Smooth muscle cell (in vitro differentiated cells): ENCODE measurements at regions not wholly inside any gene's neighbourhood (a gene's known extent, or its start where the extent isn't known, plus 50 kb on each side); places are given as distances from the start of the nearest gene placed in this dataset.
"Not testable (repeated sequence)": the region's sequence is repeated elsewhere in the genome, so short reads cannot be mapped to it uniquely, and the experiment has no call there.

Experiments
- DNase-seq: peaks from one replicate; lab custom pipeline; 2025; ENCODE audit not compliant: unreplicated experiment; lab: John Stamatoyannopoulos, UW
- H2AFZ ChIP-seq: fragments of 200-600 bp; sonication (generic); 2 replicates; pipeline ENCODE4 v1.6.0; 2016; ENCODE audit warnings: antibody characterized with exemption, low read depth, mild to moderate bottlenecking
- H3F3A ChIP-seq: fragments of 200-600 bp; sonication (generic); 2 replicates; pipeline ENCODE4 v1.6.0; 2017; ENCODE audit warnings: antibody characterized with exemption, low read depth
- H3K27ac ChIP-seq: fragments of 200-600 bp; sonication (generic); 2 replicates; pipeline ENCODE4 v1.5.1; 2016; ENCODE audit warnings: low read depth, mild to moderate bottlenecking
- H3K27me3 ChIP-seq: fragments of 200-600 bp; sonication (generic); 2 replicates; pipeline ENCODE4 v1.6.1; 2016; ENCODE audit warnings: low read depth, mild to moderate bottlenecking
- H3K36me3 ChIP-seq: fragments of 200-600 bp; sonication (generic); 2 replicates; pipeline ENCODE4 v1.5.1; 2016; ENCODE audit warnings: low read depth
- H3K4me1 ChIP-seq: fragments of 200-600 bp; sonication (generic); 2 replicates; pipeline ENCODE4 v1.5.1; 2016; ENCODE audit warnings: low read depth
- H3K4me2 ChIP-seq: fragments of 200-600 bp; sonication (generic); 2 replicates; pipeline ENCODE4 v1.6.0; 2016; ENCODE audit warnings: mild to moderate bottlenecking
- H3K4me3 ChIP-seq: fragments of 200-600 bp; sonication (generic); 2 replicates; pipeline ENCODE4 v1.5.1; 2016; ENCODE audit warnings: mild to moderate bottlenecking
- H3K79me2 ChIP-seq: fragments of 200-600 bp; sonication (generic); 2 replicates; pipeline ENCODE4 v1.6.0; 2016; ENCODE audit warnings: low read depth, mild to moderate bottlenecking
- H3K9ac ChIP-seq: fragments of 200-600 bp; sonication (generic); 2 replicates; pipeline ENCODE4 v1.6.0; 2016; ENCODE audit warnings: low read depth
- H3K9me3 ChIP-seq: fragments of 200-600 bp; sonication (generic); replicated peaks from 2 replicates; pipeline ENCODE4 v1.5.1; 2016; ENCODE audit warnings: low read depth
- H4K20me1 ChIP-seq: fragments of 200-600 bp; sonication (generic); 2 replicates; pipeline ENCODE4 v1.6.0; 2016; ENCODE audit warnings: low read depth
- CTCF ChIP-seq: fragments of 200-600 bp; sonication (generic); IDR thresholded peaks from 2 replicates; pipeline ENCODE4 v1.5.1; 2017; ENCODE audit warnings: borderline replicate concordance, mild to moderate bottlenecking, antibody characterized with exemption; ENCODE audit not compliant: insufficient read depth, poor library complexity, severe bottlenecking
- WGBS: methylation state at CpG from one replicate; pipeline ENCODE4 v1.1.7; 2016; ENCODE audit warnings: low lambda C conversion rate; 5-methylcytosine and 5-hydroxymethylcytosine counted together

- no peaks in the 10 kb centered on the region for H3K36me3 ChIP-seq
- no peaks in the 10 kb centered on the region for H3K4me1 ChIP-seq
- no peak overlapping the region for H3K4me2 ChIP-seq
- peaks cover 4% of the 10 kb centered on the region for H3K27me3 ChIP-seq
- no peak for TF ChIP-seq CTCF
- H3F3A ChIP-seq = no peaks in the 10 kb centered on the region
- no peaks in the 10 kb centered on the region for H3K9me3 ChIP-seq
- no peak overlapping the region for H3K9ac ChIP-seq
- no peak overlapping the region for H2AFZ ChIP-seq
- no peaks in the 10 kb centered on the region for H3K79me2 ChIP-seq
- no peak for DNase-seq
- WGBS = 95% methylated on average over 7 of the region's 7 CpGs
- no peak overlapping the region for H3K27ac ChIP-seq
- no peaks in the 10 kb centered on the region for H4K20me1 ChIP-seq
- H3K4me3 ChIP-seq = no peak overlapping the region
These were observed 347.3 kb downstream of the TEX29 start for GRCh38 chr13:111667757-111668156.

DNA sequence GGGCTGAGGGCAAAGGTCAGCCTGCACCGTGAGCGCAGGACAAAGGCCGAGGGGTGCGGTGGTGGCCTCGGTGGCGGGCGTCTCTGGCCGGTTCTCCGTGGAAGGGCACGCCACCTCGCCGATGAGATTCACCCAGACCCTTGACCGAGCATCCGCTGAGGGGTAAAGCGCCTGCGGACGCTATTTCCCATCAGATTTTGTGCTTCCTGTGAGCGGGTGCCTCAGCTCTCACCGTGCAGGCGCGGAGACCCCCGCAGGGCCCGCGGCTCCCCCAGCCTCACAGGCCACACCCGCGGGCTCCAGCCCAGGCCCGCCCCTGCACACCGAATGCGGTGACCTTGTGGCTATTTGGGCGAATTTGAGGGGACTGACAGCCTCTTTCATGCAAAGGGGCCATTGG is 348.0 kb downstream of the TEX29 start:
- no peak for DNase-seq
- no peak overlapping the region for H3K27ac ChIP-seq
- no peaks in the 10 kb centered on the region for H3K79me2 ChIP-seq
- H4K20me1 ChIP-seq = no peaks in the 10 kb centered on the region
- peaks cover under 1% of the 10 kb centered on the region for H3K27me3 ChIP-seq
- H3K9ac ChIP-seq = no peak overlapping the region
- 95% methylated on average over 30 of the region's 30 CpGs for WGBS
- no peaks in the 10 kb centered on the region for H3K9me3 ChIP-seq
- H3K4me3 ChIP-seq = no peak overlapping the region
- H3K4me2 ChIP-seq = no peak overlapping the region
- no peaks in the 10 kb centered on the region for H3F3A ChIP-seq
- TF ChIP-seq CTCF = no peak
- H3K4me1 ChIP-seq = no peaks in the 10 kb centered on the region
- no peaks in the 10 kb centered on the region for H3K36me3 ChIP-seq
- no peak overlapping the region for H2AFZ ChIP-seq

GRCh38 chr13:111672198-111672597 is 351.8 kb downstream of the TEX29 start:
- not testable (repeated sequence) for H3K4me2 ChIP-seq, H3K9ac ChIP-seq, H3K9me3 ChIP-seq, H3K36me3 ChIP-seq, H3F3A ChIP-seq, H3K27ac ChIP-seq, H3K4me3 ChIP-seq, H4K20me1 ChIP-seq, H3K4me1 ChIP-seq, DNase-seq, H3K27me3 ChIP-seq, H2AFZ ChIP-seq, H3K79me2 ChIP-seq
- no CpG with 5 or more reads among the region's 7 CpGs for WGBS

GRCh38 chr13:111678120-111678882 is 357.9 kb downstream of the TEX29 start:
- H3K27me3 ChIP-seq, H3K4me1 ChIP-seq, DNase-seq, H3K9ac ChIP-seq, H3K27ac ChIP-seq, H3K9me3 ChIP-seq, H3K4me3 ChIP-seq, H2AFZ ChIP-seq, H3K79me2 ChIP-seq, H3F3A ChIP-seq, H4K20me1 ChIP-seq, H3K4me2 ChIP-seq, H3K36me3 ChIP-seq: not testable (repeated sequence)
- WGBS = no CpG with 5 or more reads among the region's 33 CpGs

DNA sequence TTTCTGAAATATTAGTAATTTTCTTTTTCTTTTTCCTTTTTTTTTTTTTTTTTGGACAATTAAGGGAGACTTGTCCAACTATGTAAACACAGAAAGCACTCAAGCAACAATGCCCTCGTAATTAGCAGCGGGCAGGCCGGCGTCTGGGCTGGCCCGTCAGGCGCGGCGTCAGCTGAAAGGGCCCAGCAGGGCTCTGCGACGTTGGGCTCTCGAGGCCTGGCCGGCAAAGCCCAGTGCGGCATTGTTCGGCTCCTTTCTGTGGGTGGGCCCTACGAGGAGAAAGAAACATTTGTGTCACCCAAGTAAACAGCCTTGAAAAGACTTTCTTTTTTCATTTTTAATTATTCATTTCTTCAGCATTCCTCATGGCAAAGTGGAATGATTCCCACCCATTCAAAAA is 359.2 kb downstream of the TEX29 start:
- H3K4me1 ChIP-seq, H3K4me3 ChIP-seq, H3F3A ChIP-seq, H3K27ac ChIP-seq, H4K20me1 ChIP-seq, H3K36me3 ChIP-seq, DNase-seq, H2AFZ ChIP-seq, H3K9ac ChIP-seq, H3K9me3 ChIP-seq, H3K4me2 ChIP-seq, H3K27me3 ChIP-seq, H3K79me2 ChIP-seq: not testable (repeated sequence)
- no CpG with 5 or more reads among the region's 15 CpGs for WGBS

DNA sequence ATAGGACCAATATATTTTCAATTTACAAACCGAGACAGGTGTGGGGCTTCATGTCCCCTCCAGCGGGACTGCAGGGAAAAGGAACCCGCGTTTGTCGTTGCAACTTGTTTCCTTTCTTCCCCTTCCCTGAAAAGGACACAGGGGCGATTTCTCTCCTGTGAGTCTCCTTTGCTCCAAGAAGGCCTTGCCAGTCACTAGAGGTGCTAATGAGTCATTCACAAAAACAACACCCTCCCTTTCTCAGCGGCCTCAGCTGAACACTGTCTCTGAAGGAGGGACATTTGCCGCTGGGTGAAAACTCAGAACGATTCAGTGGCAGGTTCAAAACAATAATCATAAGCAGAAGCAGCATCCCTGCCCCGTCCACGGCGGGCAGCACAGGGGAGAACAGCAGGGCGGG is 359.7 kb downstream of the TEX29 start:
- H3K4me1 ChIP-seq = not testable (repeated sequence)

DNA sequence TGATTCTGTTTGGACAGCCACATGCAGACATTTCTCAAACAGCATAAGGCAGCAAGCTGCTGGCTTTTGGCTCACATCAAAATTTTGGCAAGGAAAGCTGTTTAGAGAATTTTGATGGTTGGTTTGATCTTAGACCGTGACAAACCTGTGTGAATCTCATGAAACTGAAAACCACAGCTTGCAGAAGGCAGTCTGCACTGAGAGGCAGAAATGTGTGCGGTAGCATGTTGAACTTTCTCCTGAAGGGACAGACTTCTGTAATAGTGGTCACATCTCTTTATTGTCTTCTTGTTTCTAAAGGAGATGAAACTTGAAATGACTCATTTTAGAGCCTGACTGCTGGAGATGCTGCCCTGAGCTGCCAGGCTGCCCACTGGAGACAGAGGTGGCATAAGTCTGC is 371.6 kb downstream of the TEX29 start:
- not testable (repeated sequence) for H3K4me3 ChIP-seq, H3F3A ChIP-seq, H2AFZ ChIP-seq, H3K4me1 ChIP-seq, H3K27ac ChIP-seq, H3K9ac ChIP-seq, H4K20me1 ChIP-seq, H3K27me3 ChIP-seq, H3K79me2 ChIP-seq, DNase-seq, H3K4me2 ChIP-seq, H3K36me3 ChIP-seq, H3K9me3 ChIP-seq
- 85% methylated on average over 2 of the region's 2 CpGs for WGBS

More for the DNA sequence above, 359.7 kb downstream of the TEX29 start:
- not testable (repeated sequence) for H3F3A ChIP-seq, H4K20me1 ChIP-seq, H3K79me2 ChIP-seq, H3K27ac ChIP-seq, H3K4me2 ChIP-seq, H3K9me3 ChIP-seq, H3K4me3 ChIP-seq, H3K9ac ChIP-seq, H2AFZ ChIP-seq, H3K27me3 ChIP-seq, H3K36me3 ChIP-seq, DNase-seq
- WGBS = no CpG with 5 or more reads among the region's 13 CpGs
